ENCODE measurements at regions not wholly inside any gene's neighbourhood (a gene's known extent, or its start where the extent isn't known, plus 50 kb on each side); places are given as distances from the start of the nearest gene placed in this dataset.

GRCh38 chr13:85589021-85589420 lies 210.2 kb downstream of the SLITRK6 start:
- no peak overlapping the region for H3K27ac ChIP-seq
- 77 to 83% methylated on average over 5 of the region's 5 CpGs for WGBS, 2 donors
- no peak for DNase-seq
- intact Hi-C loops (cut with DNase I) = no loop called here
- H3K4me3 ChIP-seq = no peak overlapping the region
- peaks cover 0 to 6% (median 0%) of the 10 kb centered on the region in 3 donors for H3K9me3 ChIP-seq
- H3K36me3 ChIP-seq = no peaks in the 10 kb centered on the region
- TF ChIP-seq POLR2A (IDR thresholded peaks at IDR 0.05) = no peak
- TF ChIP-seq CTCF (IDR thresholded peaks at IDR 0.05) = no peak
- no peaks in the 10 kb centered on the region for H3K27me3 ChIP-seq
- peaks cover 0 to 5% (median 0%) of the 10 kb centered on the region in 3 donors for H3K4me1 ChIP-seq

- Histone ChIP-seq H3K27me3 (no peaks in the 10 kb centered on the region), H3K27ac (no peak overlapping the region), H3K9me3 (peaks cover 0 to 6% (median 0%) of the 10 kb centered on the region in 3 donors), H3K4me3 (no peak overlapping the region), H3K36me3 (no peaks in the 10 kb centered on the region), H3K4me1 (peaks cover 0 to 5% (median 0%) of the 10 kb centered on the region in 3 donors)
- intact Hi-C loops (cut with DNase I) = no loop called here
- no peak for DNase-seq
- TF ChIP-seq CTCF (IDR thresholded peaks at IDR 0.05) (no peak), POLR2A (IDR thresholded peaks at IDR 0.05) (no peak)
- 84 to 94% methylated on average over 3 of the region's 3 CpGs for WGBS, 2 donors
Observed at GRCh38 chr13:85588359-85588758, 210.9 kb downstream of the SLITRK6 start.

DNA sequence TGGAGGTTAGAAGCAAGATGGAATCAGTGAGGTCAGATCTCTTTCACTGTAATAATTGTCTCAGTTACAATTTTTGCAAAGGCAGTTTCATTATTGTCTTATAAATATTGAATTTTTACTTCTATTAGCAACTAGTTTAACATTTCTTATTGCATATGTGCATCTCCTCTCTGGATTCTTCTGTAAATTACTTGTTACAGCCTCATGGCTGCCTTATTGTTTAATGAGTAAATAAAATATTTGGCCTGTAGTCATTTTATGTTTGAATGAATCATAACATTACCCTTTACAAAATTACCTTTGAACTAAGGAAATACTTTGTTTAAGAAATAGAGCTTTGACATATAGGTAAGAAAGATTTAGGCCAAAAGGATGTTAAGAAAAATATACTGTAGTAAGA lies 212.4 kb downstream of the SLITRK6 start:
- TF ChIP-seq POLR2A (IDR thresholded peaks at IDR 0.05) (no peak), CTCF (IDR thresholded peaks at IDR 0.05) (no peak)
- H3K27ac ChIP-seq = no peak overlapping the region
- H3K27me3 ChIP-seq = no peaks in the 10 kb centered on the region
- H3K4me1 ChIP-seq = peaks cover 0 to 5% (median 0%) of the 10 kb centered on the region in 3 donors
- intact Hi-C loops (cut with DNase I) = no loop called here
- H3K9me3 ChIP-seq = peaks cover 0 to 6% (median 0%) of the 10 kb centered on the region in 3 donors
- no peak overlapping the region for H3K4me3 ChIP-seq
- no peak for DNase-seq
- H3K36me3 ChIP-seq = no peaks in the 10 kb centered on the region

DNA sequence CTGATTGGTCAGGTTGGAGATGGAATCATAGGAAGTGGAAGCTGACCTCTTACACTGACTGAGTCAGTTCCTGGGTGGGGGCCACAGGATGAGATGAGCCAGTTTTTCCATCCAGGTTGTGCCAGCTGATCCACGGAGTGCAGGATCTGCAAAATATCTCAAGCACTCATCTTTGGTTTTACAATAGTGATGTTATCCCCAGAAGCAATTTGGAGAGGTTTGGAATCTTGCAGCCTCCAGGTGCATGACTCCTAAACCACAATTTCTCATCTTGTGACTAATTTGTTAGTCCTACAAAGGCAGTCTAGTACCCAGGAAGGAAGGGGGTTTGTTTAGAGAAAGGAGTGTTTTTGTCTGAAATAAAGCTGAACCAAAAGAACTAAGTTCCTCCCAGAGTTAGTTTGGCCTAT lies 212.8 kb downstream of the SLITRK6 start:
- Histone ChIP-seq H3K27ac (no peak overlapping the region), H3K4me1 (peaks cover 0 to 5% (median 0%) of the 10 kb centered on the region in 3 donors), H3K36me3 (no peaks in the 10 kb centered on the region), H3K27me3 (no peaks in the 10 kb centered on the region), H3K4me3 (no peak overlapping the region), H3K9me3 (peaks cover 0 to 6% (median 0%) of the 10 kb centered on the region in 3 donors)
- WGBS, 2 donors = 25 to 28% methylated on average over 1 of the region's 1 CpG
- intact Hi-C loops (cut with DNase I) = no loop called here
- DNase-seq = no peak
- TF ChIP-seq POLR2A (IDR thresholded peaks at IDR 0.05) (no peak), CTCF (IDR thresholded peaks at IDR 0.05) (no peak)

- Histone ChIP-seq H3K4me3 (no peak overlapping the region), H3K4me1 (peaks cover 0 to 5% (median 0%) of the 10 kb centered on the region in 3 donors), H3K9me3 (peaks cover 0 to 6% (median 0%) of the 10 kb centered on the region in 3 donors), H3K36me3 (no peaks in the 10 kb centered on the region), H3K27me3 (no peaks in the 10 kb centered on the region), H3K27ac (no peak overlapping the region)
- 20 to 43% methylated on average over 1 of the region's 1 CpG for WGBS, 2 donors
- intact Hi-C loops (cut with DNase I) = no loop called here
- DNase-seq = no peak
- TF ChIP-seq POLR2A (IDR thresholded peaks at IDR 0.05) (no peak), CTCF (IDR thresholded peaks at IDR 0.05) (peak in 1 of 6 experiments; percentile 19)
Observed at GRCh38 chr13:85582890-85583289, 216.3 kb downstream of the SLITRK6 start.

Data from esophagus squamous epithelium (tissue), 5 donors.